ENCODE measurements at regions not wholly inside any gene's neighbourhood (a gene's known extent, or its start where the extent isn't known, plus 50 kb on each side); places are given as distances from the start of the nearest gene placed in this dataset.

DNA sequence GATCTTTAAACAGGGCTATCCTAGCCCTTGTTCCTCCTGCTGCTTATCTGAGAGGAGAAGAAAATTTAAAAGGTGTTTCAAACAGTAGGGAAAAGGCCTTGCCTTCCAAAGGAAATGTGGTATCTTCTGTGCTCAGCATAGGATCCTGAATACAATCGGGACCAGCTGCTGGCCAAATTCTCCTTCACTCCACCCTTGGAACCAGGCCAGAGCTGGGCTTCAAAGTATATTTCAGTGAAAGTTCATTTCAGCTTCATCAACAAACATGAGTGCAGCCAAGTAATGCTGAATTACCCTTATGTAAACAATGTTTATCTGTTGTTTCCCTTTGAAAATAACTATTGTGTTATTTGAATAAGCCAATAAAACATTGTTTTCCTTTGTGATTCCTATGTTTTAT, 146.5 kb upstream of the MEOX2 start (continued):
- TF ChIP-seq, protein P1, sequence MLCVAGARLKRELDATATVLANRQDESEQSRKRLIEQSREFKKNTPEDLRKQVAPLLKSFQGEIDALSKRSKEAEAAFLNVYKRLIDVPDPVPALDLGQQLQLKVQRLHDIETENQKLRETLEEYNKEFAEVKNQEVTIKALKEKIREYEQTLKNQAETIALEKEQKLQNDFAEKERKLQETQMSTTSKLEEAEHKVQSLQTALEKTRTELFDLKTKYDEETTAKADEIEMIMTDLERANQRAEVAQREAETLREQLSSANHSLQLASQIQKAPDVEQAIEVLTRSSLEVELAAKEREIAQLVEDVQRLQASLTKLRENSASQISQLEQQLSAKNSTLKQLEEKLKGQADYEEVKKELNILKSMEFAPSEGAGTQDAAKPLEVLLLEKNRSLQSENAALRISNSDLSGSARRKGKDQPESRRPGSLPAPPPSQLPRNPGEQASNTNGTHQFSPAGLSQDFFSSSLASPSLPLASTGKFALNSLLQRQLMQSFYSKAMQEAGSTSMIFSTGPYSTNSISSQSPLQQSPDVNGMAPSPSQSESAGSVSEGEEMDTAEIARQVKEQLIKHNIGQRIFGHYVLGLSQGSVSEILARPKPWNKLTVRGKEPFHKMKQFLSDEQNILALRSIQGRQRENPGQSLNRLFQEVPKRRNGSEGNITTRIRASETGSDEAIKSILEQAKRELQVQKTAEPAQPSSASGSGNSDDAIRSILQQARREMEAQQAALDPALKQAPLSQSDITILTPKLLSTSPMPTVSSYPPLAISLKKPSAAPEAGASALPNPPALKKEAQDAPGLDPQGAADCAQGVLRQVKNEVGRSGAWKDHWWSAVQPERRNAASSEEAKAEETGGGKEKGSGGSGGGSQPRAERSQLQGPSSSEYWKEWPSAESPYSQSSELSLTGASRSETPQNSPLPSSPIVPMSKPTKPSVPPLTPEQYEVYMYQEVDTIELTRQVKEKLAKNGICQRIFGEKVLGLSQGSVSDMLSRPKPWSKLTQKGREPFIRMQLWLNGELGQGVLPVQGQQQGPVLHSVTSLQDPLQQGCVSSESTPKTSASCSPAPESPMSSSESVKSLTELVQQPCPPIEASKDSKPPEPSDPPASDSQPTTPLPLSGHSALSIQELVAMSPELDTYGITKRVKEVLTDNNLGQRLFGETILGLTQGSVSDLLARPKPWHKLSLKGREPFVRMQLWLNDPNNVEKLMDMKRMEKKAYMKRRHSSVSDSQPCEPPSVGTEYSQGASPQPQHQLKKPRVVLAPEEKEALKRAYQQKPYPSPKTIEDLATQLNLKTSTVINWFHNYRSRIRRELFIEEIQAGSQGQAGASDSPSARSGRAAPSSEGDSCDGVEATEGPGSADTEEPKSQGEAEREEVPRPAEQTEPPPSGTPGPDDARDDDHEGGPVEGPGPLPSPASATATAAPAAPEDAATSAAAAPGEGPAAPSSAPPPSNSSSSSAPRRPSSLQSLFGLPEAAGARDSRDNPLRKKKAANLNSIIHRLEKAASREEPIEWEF (CRISPR knock-in tag; IDR thresholded peaks at IDR 0.05): no peak
- TF ChIP-seq FOXK1 (CRISPR knock-in tag; IDR thresholded peaks at IDR 0.05; ENCODE audit: borderline replicate concordance): no peak
- TF ChIP-seq SAP30 (IDR thresholded peaks at IDR 0.05; ENCODE audit: borderline replicate concordance, insufficient read depth, low read depth, low read length, poor library complexity, severe bottlenecking): no peak
- TF ChIP-seq CBX5 (IDR thresholded peaks at IDR 0.05; ENCODE audit: borderline replicate concordance, low read depth): no peak
- no peak for TF ChIP-seq TBP (optimal IDR thresholded peaks at IDR 0.05; ENCODE audit: low read depth, low read length)
- TF ChIP-seq ZNF316 (IDR thresholded peaks at IDR 0.05): no peak
- no peak for TF ChIP-seq IFI16 (CRISPR knock-in tag; IDR thresholded peaks at IDR 0.05)
- no peak for TF ChIP-seq DIDO1 (tag; IDR thresholded peaks at IDR 0.05; ENCODE audit: low read depth)
- TF ChIP-seq ZNF41 (CRISPR knock-in tag; conservative IDR thresholded peaks at IDR 0.05): no peak
